ENCODE measurements at regions not wholly inside any gene's neighbourhood (a gene's known extent, or its start where the extent isn't known, plus 50 kb on each side); places are given as distances from the start of the nearest gene placed in this dataset.

GRCh38 chr4:19324184-19324583 is 927.5 kb upstream of the SLIT2 start:
- H3T11ph ChIP-seq (ENCODE audit: low read length): no peak overlapping the region
- H3K4me3 Mint-ChIP-seq: no peak overlapping the region
- no peak overlapping the region for H2BK20ac ChIP-seq (ENCODE audit: low read depth, low read length, poor library complexity, severe bottlenecking)
- H2AFZ ChIP-seq (ENCODE audit: low read length): no peak overlapping the region
- H3K79me1 ChIP-seq (ENCODE audit: insufficient read depth, low read depth, low read length, poor library complexity, severe bottlenecking): no peaks in the 10 kb centered on the region
- TF ChIP-seq CTCF (conservative IDR thresholded peaks at IDR 0.05): no peak
- no peaks in the 10 kb centered on the region for H3K36me3 Mint-ChIP-seq (ENCODE audit: insufficient read depth in 1 of 3, low read depth in 3 of 3)
- H2BK5ac ChIP-seq (ENCODE audit: insufficient read length, low read length): no peak overlapping the region
- no peak overlapping the region for H4K91ac ChIP-seq (ENCODE audit: insufficient read length, low read depth, low read length)
- H2BK120ac ChIP-seq (ENCODE audit: low read depth, low read length, poor library complexity, severe bottlenecking): no peak overlapping the region
- H3K56ac ChIP-seq (ENCODE audit: insufficient read length, low read depth, low read length): no peak overlapping the region
- no peak overlapping the region for H2BK12ac ChIP-seq (ENCODE audit: insufficient read length, low read depth, low read length)
- H3K23ac ChIP-seq (ENCODE audit: insufficient read length, low read depth, low read length): no peak overlapping the region
- peaks cover 8 to 9% of the 10 kb centered on the region in 2 experiments for H3K4me1 Mint-ChIP-seq
- H4K5ac ChIP-seq (ENCODE audit: insufficient read length, low read depth, low read length): no peak overlapping the region
- H3K27ac ChIP-seq (ENCODE audit: insufficient read length, low read depth, low read length): no peak overlapping the region
- no peaks in the 10 kb centered on the region for H3K79me2 ChIP-seq (ENCODE audit: insufficient read depth, low read length)
- H2BK15ac ChIP-seq (ENCODE audit: low read depth, low read length): no peak overlapping the region
- DNase-seq: no peak
- H4K8ac ChIP-seq (replicated peaks; ENCODE audit: insufficient read length, low read depth, low read length): no peak overlapping the region
- H3K4me2 ChIP-seq (ENCODE audit: insufficient read depth, insufficient read length, low read length): no peak overlapping the region
- no peak overlapping the region for H3K9ac ChIP-seq (ENCODE audit: extremely low read depth, insufficient read length, low read length)
- H3K4me1 ChIP-seq (ENCODE audit: insufficient read depth, low read length): peaks cover 2% of the 10 kb centered on the region; the same call in 1 of the 2 replicates
- no peaks in the 10 kb centered on the region for H4K20me1 ChIP-seq (ENCODE audit: control insufficient read depth, insufficient read depth, insufficient read length)
- no peak overlapping the region for H2AK5ac ChIP-seq (ENCODE audit: insufficient read length, low read length)
- no peak overlapping the region for H3K27ac Mint-ChIP-seq
- H3K9me3 Mint-ChIP-seq: no peaks in the 10 kb centered on the region
- no peaks in the 10 kb centered on the region for H3K9me3 ChIP-seq (ENCODE audit: control insufficient read depth, low read depth, low read length)
- no peaks in the 10 kb centered on the region for H3K27me3 ChIP-seq (ENCODE audit: insufficient read depth, low read length)
- no peaks in the 10 kb centered on the region for H3K23me2 ChIP-seq (ENCODE audit: insufficient read length, low read depth, low read length, poor library complexity, severe bottlenecking)
- no peak overlapping the region for H3K4ac ChIP-seq (ENCODE audit: low read depth, low read length)
- no peaks in the 10 kb centered on the region; the same call in 1 of the 2 replicates for H3K27me3 Mint-ChIP-seq (ENCODE audit: low read depth)
- no peak overlapping the region for H3K14ac ChIP-seq (ENCODE audit: insufficient read depth, low read length)
- H3K18ac ChIP-seq (ENCODE audit: insufficient read length, low read depth, low read length): no peak overlapping the region
